ENCODE measurements at regions not wholly inside any gene's neighbourhood (a gene's known extent, or its start where the extent isn't known, plus 50 kb on each side); places are given as distances from the start of the nearest gene placed in this dataset.

GRCh38 chr3:74137790-74138189 lies 476.7 kb downstream of the CNTN3 start:
- Histone ChIP-seq H2BK5ac (ENCODE audit: insufficient read length, low read length) (no peak overlapping the region), H3K56ac (ENCODE audit: insufficient read length, low read depth, low read length) (no peak overlapping the region), H3K4me1 (ENCODE audit: insufficient read depth, low read length) (no peaks in the 10 kb centered on the region), H4K8ac (replicated peaks; ENCODE audit: insufficient read length, low read depth, low read length) (no peak overlapping the region), H2BK20ac (ENCODE audit: low read depth, low read length, poor library complexity, severe bottlenecking) (no peak overlapping the region), H2BK120ac (ENCODE audit: low read depth, low read length, poor library complexity, severe bottlenecking) (no peak overlapping the region), H3K4me2 (ENCODE audit: insufficient read depth, insufficient read length, low read length) (no peak overlapping the region), H2AFZ (ENCODE audit: low read length) (no peak overlapping the region), H2BK12ac (ENCODE audit: insufficient read length, low read depth, low read length) (no peak overlapping the region), H3K4ac (ENCODE audit: low read depth, low read length) (no peak overlapping the region), H4K91ac (ENCODE audit: insufficient read length, low read depth, low read length) (no peak overlapping the region), H2AK5ac (ENCODE audit: insufficient read length, low read length) (no peak overlapping the region), H3T11ph (ENCODE audit: low read length) (no peak overlapping the region), H3K23ac (ENCODE audit: insufficient read length, low read depth, low read length) (no peak overlapping the region), H4K5ac (ENCODE audit: insufficient read length, low read depth, low read length) (no peak overlapping the region), H3K9me3 (ENCODE audit: control insufficient read depth, low read depth, low read length) (no peaks in the 10 kb centered on the region), H2BK15ac (ENCODE audit: low read depth, low read length) (no peak overlapping the region), H3K23me2 (ENCODE audit: insufficient read length, low read depth, low read length, poor library complexity, severe bottlenecking) (no peaks in the 10 kb centered on the region), H3K27ac (ENCODE audit: insufficient read length, low read depth, low read length) (no peak overlapping the region), H3K79me1 (ENCODE audit: insufficient read depth, low read depth, low read length, poor library complexity, severe bottlenecking) (no peaks in the 10 kb centered on the region), H3K27me3 (ENCODE audit: insufficient read depth, low read length) (no peaks in the 10 kb centered on the region), H3K9ac (ENCODE audit: extremely low read depth, insufficient read length, low read length) (no peak overlapping the region), H3K14ac (ENCODE audit: insufficient read depth, low read length) (no peak overlapping the region), H4K20me1 (ENCODE audit: control insufficient read depth, insufficient read depth, insufficient read length) (no peaks in the 10 kb centered on the region), H3K18ac (ENCODE audit: insufficient read length, low read depth, low read length) (no peak overlapping the region), H3K79me2 (ENCODE audit: insufficient read depth, low read length) (no peaks in the 10 kb centered on the region)
- no peak for DNase-seq
- no peaks in the 10 kb centered on the region for H3K27me3 Mint-ChIP-seq (ENCODE audit: low read depth)
- H3K36me3 Mint-ChIP-seq (ENCODE audit: insufficient read depth in 1 of 3, low read depth in 3 of 3) = no peaks in the 10 kb centered on the region
- H3K27ac Mint-ChIP-seq = no peak overlapping the region
- peaks cover 4% of the 10 kb centered on the region in 2 experiments for H3K4me1 Mint-ChIP-seq
- H3K4me3 Mint-ChIP-seq = no peak overlapping the region
- TF ChIP-seq CTCF (conservative IDR thresholded peaks at IDR 0.05) = no peak
- no peaks in the 10 kb centered on the region for H3K9me3 Mint-ChIP-seq

All from H9 (cell line).